ENCODE measurements at regions not wholly inside any gene's neighbourhood (a gene's known extent, or its start where the extent isn't known, plus 50 kb on each side); places are given as distances from the start of the nearest gene placed in this dataset.
"Not testable (repeated sequence)": the region's sequence is repeated elsewhere in the genome, so short reads cannot be mapped to it uniquely, and the experiment has no call there.

GRCh38 chr4:151519728-151520415 lies 110.9 kb downstream of the FHIP1A start:
- no peak for DNase-seq

- DNase-seq: no peak
These were observed 114.0 kb downstream of the FHIP1A start for GRCh38 chr4:151522866-151523519.

GRCh38 chr4:151524610-151525009 lies 115.6 kb downstream of the FHIP1A start:
- no peak for DNase-seq

- not testable (repeated sequence) for DNase-seq
These were observed 117.5 kb downstream of the FHIP1A start for GRCh38 chr4:151526489-151526888.

GRCh38 chr4:151527699-151528098 lies 118.7 kb downstream of the FHIP1A start:
- no peak for DNase-seq

GRCh38 chr4:151529187-151529586 lies 120.2 kb downstream of the FHIP1A start:
- DNase-seq: no peak

- no peak for DNase-seq
These were observed 121.3 kb downstream of the FHIP1A start for GRCh38 chr4:151530230-151530629.

- DNase-seq: no peak
These were observed 121.8 kb downstream of the FHIP1A start for GRCh38 chr4:151530783-151531182.

- no peak for DNase-seq
These were observed 123.2 kb downstream of the FHIP1A start for GRCh38 chr4:151532001-151532708.

GRCh38 chr4:151534195-151534594 lies 125.2 kb downstream of the FHIP1A start:
- DNase-seq: no peak

- no peak for DNase-seq
These were observed 126.4 kb downstream of the FHIP1A start for GRCh38 chr4:151535366-151535765.

- peak in 5 of 56 donors; percentile 0 to 35 (median 6) for DNase-seq
These were observed 128.7 kb downstream of the FHIP1A start for GRCh38 chr4:151537687-151538086.

GRCh38 chr4:151538963-151539362 lies 130.0 kb downstream of the FHIP1A start:
- no peak for DNase-seq

GRCh38 chr4:151540728-151541388 lies 131.9 kb downstream of the FHIP1A start:
- no peak for DNase-seq

- DNase-seq: no peak
These were observed 132.6 kb downstream of the FHIP1A start for GRCh38 chr4:151541389-151542071.

- no peak for DNase-seq
These were observed 139.7 kb downstream of the FHIP1A start for GRCh38 chr4:151548708-151549107.

- not testable (repeated sequence) for DNase-seq
These were observed 140.4 kb downstream of the FHIP1A start for GRCh38 chr4:151549378-151549777.

GRCh38 chr4:151553874-151554273 lies 144.9 kb downstream of the FHIP1A start:
- DNase-seq: no peak

- no peak for DNase-seq
These were observed 146.4 kb downstream of the FHIP1A start for GRCh38 chr4:151555151-151555945.

- no peak for DNase-seq
These were observed 149.6 kb downstream of the FHIP1A start for GRCh38 chr4:151558496-151559113.

Data from nucleus accumbens (tissue), 56 donors.